GM12878 (cell line): ENCODE measurements at regions not wholly inside any gene's neighbourhood (a gene's known extent, or its start where the extent isn't known, plus 50 kb on each side); places are given as distances from the start of the nearest gene placed in this dataset.

Source experiments
- ATAC-seq: fragments of 200-7000 bp; cut with Tn5 transposase; 3 replicates; pipeline ENCODE4 v1.9.1; 2020; ENCODE audit warnings: mild to moderate bottlenecking, moderate library complexity
- BruUV-seq: library from RNA; stranded (reverse); fragments of 400-500 nt; replicated peaks from 2 replicates; lab custom pipeline; 2021; lab: Mats Ljungman, UMichigan
- CTCF ChIA-PET: fragments of 300-600 bp; sonication (Branson Sonifier 250); formaldehyde crosslinking; extraction: SDS; loops from one replicate; lab custom pipeline; 2021; ENCODE audit warnings: inconsistent platforms; lab: Yijun Ruan, JAX
- POLR2A ChIA-PET: fragments of 350-600 bp; formaldehyde crosslinking; extraction: SDS; loops from one replicate; lab custom pipeline; 2021; ENCODE audit warnings: inconsistent platforms; lab: Charles Lee
- RAD21 ChIA-PET: fragments of 300-600 bp; sonication (Branson Sonifier 250); formaldehyde crosslinking; loops from one replicate; lab custom pipeline; 2023; ENCODE audit warnings: antibody characterized with exemption; ENCODE audit not compliant: unreplicated experiment; lab: Charles Lee
- SMC1A ChIA-PET: fragments of 300-600 bp; sonication (Branson Sonifier 250); formaldehyde crosslinking; loops from one replicate; lab custom pipeline; 2023; ENCODE audit not compliant: unreplicated experiment, uncharacterized antibody; lab: Charles Lee
- DNase-seq: peaks from one replicate; pipeline ENCODE4 v3.0.0-alpha.2; 2011; ENCODE audit warnings: low read depth, low spot score
- FAIRE-seq: peaks from 3 replicates; lab custom pipeline; 2011; peaks lifted over from hg19 to GRCh38; lab: Jason Lieb, UNC
- H2AFZ ChIP-seq: 2 replicates; pipeline ENCODE4 v1.6.0; 2011; ENCODE audit warnings: low read depth, low read length, control low read depth; ENCODE audit not compliant: control insufficient read depth
- H3K27ac ChIP-seq: 2 replicates; pipeline ENCODE4 v1.5.1; 2011; ENCODE audit warnings: control low read depth; ENCODE audit not compliant: control insufficient read depth, insufficient read depth
- H3K27me3 ChIP-seq, 2 experiments: replicated peaks in 1 of 2; 2 replicates each; pipeline versions ENCODE4 v1.6.0 to v1.6.1; 2011; ENCODE audit warnings: low read length in 1 of 2; ENCODE audit not compliant: control insufficient read depth in 2 of 2, insufficient read depth in 2 of 2
- H3K36me3 ChIP-seq, 2 experiments: 2 replicates each; pipeline ENCODE4 v1.5.1; 2011; ENCODE audit warnings: low read length in 1 of 2; ENCODE audit not compliant: control insufficient read depth in 2 of 2, insufficient read depth in 2 of 2
- H3K4me1 ChIP-seq: 2 replicates; pipeline ENCODE4 v1.6.1; 2011; ENCODE audit warnings: mild to moderate bottlenecking, low read length, moderate library complexity, mixed read lengths; ENCODE audit not compliant: control insufficient read depth, insufficient read depth
- H3K4me2 ChIP-seq: 2 replicates; pipeline ENCODE4 v1.6.0; 2011; ENCODE audit warnings: control low read depth; ENCODE audit not compliant: control insufficient read depth, insufficient read depth
- H3K4me3 ChIP-seq: fragments of 200-600 bp; sonication (generic); 2 replicates; pipeline ENCODE4 v1.5.1; 2016
- H3K79me2 ChIP-seq: 2 replicates; pipeline ENCODE4 v1.6.0; 2011; ENCODE audit warnings: low read length; ENCODE audit not compliant: control insufficient read depth, insufficient read depth
- H3K9ac ChIP-seq: 2 replicates; pipeline ENCODE4 v1.8.0; 2011; ENCODE audit warnings: low read length, control low read depth, mixed read lengths; ENCODE audit not compliant: control insufficient read depth, insufficient read depth
- H3K9me3 ChIP-seq: replicated peaks from 3 replicates; pipeline ENCODE4 v1.5.1; 2011; ENCODE audit warnings: mild to moderate bottlenecking, low read length; ENCODE audit not compliant: control insufficient read depth, insufficient read depth
- H4K20me1 ChIP-seq: 2 replicates; pipeline ENCODE4 v1.6.0; 2011; ENCODE audit not compliant: control insufficient read depth, insufficient read depth
- NFYA ChIP-seq: IDR thresholded peaks from 2 replicates; pipeline ENCODE4 v1.6.1; 2011; ENCODE audit warnings: low read depth, mild to moderate bottlenecking, low read length, improper control_type of control experiment, borderline replicate concordance
- PKNOX1 ChIP-seq: fragments of 450-650 bp; IDR thresholded peaks from 2 replicates; pipeline ENCODE4 v1.6.1; 2016; ENCODE audit warnings: mild to moderate bottlenecking
- POLR2AphosphoS2 ChIP-seq: IDR thresholded peaks from 2 replicates; pipeline ENCODE4 v1.6.1; 2011; ENCODE audit warnings: low read depth, mild to moderate bottlenecking, low read length, improper control_type of control experiment, moderate library complexity
- WGBS: methylation state at CpG from one replicate; pipeline ENCODE4 v1.1.6; 2016; ENCODE audit warnings: low lambda C conversion rate; ENCODE audit not compliant: insufficient replicate concordance, insufficient coverage; ENCODE audit errors: missing lambda C conversion rate; 5-methylcytosine and 5-hydroxymethylcytosine counted together
- in situ Hi-C: fragments of 300-500 bp; cut with MboI; formaldehyde crosslinking; loops from 9 replicates; pipeline ENCODE4 v1.14.3; 2018; ENCODE audit warnings: mixed read lengths
- intact Hi-C: fragments of 100-400 bp; cut with micrococcal nuclease; formaldehyde crosslinking; loops from one replicate; pipeline ENCODE4 v1.14.2; 2022; ENCODE audit not compliant: unreplicated experiment

GRCh38 chr17:53278466-53278865, 544.3 kb upstream of the KIF2B start:
- Histone ChIP-seq H2AFZ (no peak overlapping the region), H3K9me3 (no peaks in the 10 kb centered on the region), H3K4me1 (no peaks in the 10 kb centered on the region), H3K4me3 (no peak overlapping the region), H3K9ac (no peak overlapping the region), H3K4me2 (no peak overlapping the region), H4K20me1 (no peaks in the 10 kb centered on the region), H3K27ac (no peak overlapping the region), H3K36me3 (no peaks in the 10 kb centered on the region), H3K27me3 (no peaks in the 10 kb centered on the region), H3K79me2 (no peaks in the 10 kb centered on the region)
- CTCF ChIA-PET = no interaction called here
- FAIRE-seq = no peak
- ATAC-seq = no peak
- SMC1A ChIA-PET = no interaction called here
- WGBS = 0% methylated on average over 1 of the region's 1 CpG
- BruUV-seq = no TSS peak
- POLR2A ChIA-PET = no interaction called here
- no peak for TF ChIP-seq POLR2AphosphoS2
- in situ Hi-C loops = no loop called here
- DNase-seq = no peak
- RAD21 ChIA-PET = no interaction called here
- intact Hi-C loops = no loop called here

DNA sequence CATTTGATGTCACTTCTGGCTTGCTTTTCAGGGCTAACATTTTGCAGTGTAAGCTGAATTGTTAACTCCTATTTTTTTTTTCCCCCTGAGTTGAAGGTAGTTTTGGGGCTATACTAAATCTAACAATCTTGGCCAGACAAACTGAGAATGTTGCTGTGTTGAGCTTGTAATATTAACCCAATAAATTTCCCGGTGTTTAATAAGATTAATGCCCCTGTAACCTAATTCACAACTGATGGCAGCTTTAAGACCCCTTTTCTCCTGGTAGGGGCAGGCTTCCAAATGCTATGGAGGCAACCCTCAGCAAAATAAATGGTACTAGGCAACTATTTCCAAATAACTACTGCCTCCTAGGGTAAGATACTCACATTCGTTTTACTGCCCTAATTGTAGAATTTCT, 549.6 kb upstream of the KIF2B start:
- Histone ChIP-seq H3K4me2 (no peak overlapping the region), H3K9me3 (no peaks in the 10 kb centered on the region), H3K4me3 (no peak overlapping the region), H2AFZ (no peak overlapping the region), H3K27me3 (no peaks in the 10 kb centered on the region), H3K79me2 (no peaks in the 10 kb centered on the region), H3K4me1 (no peaks in the 10 kb centered on the region), H3K27ac (no peak overlapping the region), H3K36me3 (no peaks in the 10 kb centered on the region), H3K9ac (no peak overlapping the region), H4K20me1 (no peaks in the 10 kb centered on the region)
- intact Hi-C loops = no loop called here
- ChIA-PET RAD21 (no interaction called here), POLR2A (no interaction called here), SMC1A (no interaction called here), CTCF (no interaction called here)
- 2% methylated on average over 2 of the region's 2 CpGs for WGBS
- BruUV-seq = no TSS peak
- in situ Hi-C loops = no loop called here
- FAIRE-seq = no peak
- DNase-seq = no peak
- no peak for ATAC-seq
- TF ChIP-seq NFYA = no peak
- no peak for TF ChIP-seq PKNOX1
